COR-L47 (cell line): ENCODE measurements at regions not wholly inside any gene's neighbourhood (a gene's known extent, or its start where the extent isn't known, plus 50 kb on each side); places are given as distances from the start of the nearest gene placed in this dataset.

Experiments
- DNase-seq: peaks from one replicate; lab custom pipeline; 2025; lab: John Stamatoyannopoulos, UW

DNA sequence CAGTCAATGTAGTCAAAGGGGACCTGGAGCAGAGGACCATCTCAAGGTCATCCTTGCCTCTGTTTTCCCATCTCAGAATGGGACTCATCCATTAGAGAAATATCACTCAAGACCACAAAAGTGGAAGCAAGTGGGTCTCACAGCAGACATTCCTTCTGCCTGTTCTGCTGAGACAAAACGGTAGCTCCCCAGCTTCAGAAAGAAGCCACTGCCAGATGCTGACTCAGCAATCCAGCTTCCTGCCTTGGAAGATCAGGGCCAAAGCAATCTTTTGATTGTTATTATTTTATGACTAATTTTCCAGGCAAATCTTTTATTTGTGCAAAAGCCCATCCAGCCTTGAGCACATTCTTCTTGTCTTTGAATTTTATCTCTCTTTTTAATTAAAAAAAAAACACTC, 86.8 kb downstream of the CCT6B start:
- no peak for DNase-seq

DNA sequence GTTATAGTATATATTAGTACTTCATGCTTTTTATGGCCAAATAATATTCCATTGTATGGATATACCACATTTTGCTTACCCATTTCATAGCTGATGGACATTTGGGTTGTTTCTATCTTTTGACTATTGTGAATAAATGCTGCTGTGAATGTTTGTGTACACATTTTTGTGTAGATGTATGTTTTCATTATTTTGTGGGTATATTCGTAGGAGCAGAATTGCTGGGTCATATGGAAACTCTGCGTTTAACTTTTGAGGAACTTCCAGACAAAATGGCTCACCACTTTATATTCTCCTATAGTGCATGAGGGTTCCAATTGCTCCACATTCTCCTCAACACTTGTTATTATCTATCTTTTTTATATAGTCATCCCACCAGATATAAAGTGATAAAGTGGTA, 88.6 kb downstream of the CCT6B start:
- no peak for DNase-seq

DNA sequence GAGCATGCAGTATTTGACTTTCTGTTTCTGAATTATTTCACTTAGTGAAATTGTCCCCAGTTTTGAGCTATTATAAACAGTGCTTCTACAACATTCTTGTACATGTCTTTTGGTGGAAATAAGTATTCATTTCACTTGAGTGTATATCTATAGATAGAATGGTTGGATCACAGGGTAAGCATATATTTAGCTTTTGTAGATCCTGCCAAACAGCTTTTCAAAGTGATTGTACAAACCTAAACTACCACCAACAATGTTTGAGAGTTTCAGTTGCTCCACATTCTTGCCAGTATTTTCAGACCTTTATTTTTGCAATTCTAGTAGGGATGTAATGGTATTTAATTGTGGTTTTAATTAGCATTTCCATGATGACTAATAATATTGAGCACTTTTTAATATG, 91.6 kb downstream of the CCT6B start:
- DNase-seq, result no peak

DNA sequence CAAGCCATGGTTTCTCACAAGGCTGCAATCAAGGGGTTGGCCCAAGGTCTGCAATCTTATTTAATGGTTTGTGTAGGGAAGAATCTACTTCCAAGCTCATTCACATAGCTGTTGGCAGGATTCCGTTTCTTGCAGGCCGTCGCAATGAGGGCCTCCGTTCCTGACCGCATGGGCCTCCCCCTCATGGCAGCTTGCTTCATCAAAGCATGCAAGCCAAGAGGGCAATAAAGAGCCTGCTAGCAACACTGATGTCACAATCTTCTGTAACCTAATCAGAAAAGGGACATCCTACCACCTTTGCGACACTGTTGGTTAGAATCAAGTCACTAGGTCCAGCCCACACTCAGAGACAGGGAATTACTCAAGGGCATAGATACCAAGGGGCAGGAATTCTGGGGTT, 95.5 kb downstream of the CCT6B start:
- DNase-seq, result no peak

DNA sequence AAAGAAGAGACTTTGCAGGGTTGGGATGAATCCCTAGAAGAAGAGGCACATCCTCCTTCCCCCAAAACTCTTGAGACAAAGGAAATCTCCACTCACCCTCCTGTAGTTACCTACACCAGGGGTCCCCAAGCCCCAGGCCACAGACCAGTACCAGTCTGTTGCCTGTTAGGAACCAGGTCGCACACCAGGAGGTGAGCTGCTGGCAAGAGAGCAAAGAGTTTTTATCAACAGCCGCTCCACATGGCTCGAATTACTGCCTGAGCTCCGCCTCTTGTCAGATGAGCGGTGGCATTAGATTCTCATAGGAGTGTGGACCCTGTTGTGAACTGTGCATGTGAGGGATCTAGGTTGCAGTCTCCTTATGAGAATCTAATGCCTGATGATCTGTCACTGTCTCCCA, 98.9 kb downstream of the CCT6B start:
- DNase-seq, result no peak

DNA sequence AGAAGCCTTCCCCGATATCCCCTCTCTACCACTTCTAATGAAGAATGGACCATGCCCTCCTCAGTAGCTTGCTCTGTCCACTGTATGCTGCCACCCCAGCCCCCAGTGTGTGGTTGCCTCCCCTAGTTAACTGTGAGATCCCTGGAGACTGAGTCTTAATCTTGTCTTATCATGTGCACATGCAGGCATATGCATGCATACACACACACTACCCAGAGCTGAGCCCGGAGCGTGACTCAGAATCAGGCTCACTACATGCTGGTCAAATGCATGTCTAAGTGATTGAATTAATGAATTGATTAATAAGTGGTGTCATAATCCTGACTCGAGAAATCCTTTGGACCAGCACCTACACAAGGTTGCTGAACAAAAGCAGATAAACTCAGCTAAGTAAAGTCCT, 99.4 kb downstream of the CCT6B start:
- DNase-seq, result no peak

DNA sequence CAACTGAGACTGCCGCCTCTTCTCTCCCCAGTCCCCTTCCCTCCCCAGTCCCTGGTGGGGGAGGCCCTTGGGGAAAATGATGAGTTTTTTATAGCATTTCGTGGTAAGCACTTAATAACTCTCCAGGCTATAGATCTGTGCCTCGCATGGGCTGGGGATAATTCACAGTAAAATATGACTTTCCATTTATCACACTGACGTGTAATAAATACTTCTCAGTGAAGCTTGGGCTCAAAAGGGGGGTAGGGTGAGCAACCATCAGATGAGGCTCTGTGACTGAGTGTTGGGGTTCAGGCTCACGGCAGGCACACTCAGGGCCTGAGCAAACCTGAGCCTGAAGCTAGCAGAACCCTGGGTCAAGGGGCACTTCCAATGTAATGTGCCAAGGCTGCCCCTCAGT, 101.6 kb downstream of the CCT6B start:
- DNase-seq, result no peak

DNA sequence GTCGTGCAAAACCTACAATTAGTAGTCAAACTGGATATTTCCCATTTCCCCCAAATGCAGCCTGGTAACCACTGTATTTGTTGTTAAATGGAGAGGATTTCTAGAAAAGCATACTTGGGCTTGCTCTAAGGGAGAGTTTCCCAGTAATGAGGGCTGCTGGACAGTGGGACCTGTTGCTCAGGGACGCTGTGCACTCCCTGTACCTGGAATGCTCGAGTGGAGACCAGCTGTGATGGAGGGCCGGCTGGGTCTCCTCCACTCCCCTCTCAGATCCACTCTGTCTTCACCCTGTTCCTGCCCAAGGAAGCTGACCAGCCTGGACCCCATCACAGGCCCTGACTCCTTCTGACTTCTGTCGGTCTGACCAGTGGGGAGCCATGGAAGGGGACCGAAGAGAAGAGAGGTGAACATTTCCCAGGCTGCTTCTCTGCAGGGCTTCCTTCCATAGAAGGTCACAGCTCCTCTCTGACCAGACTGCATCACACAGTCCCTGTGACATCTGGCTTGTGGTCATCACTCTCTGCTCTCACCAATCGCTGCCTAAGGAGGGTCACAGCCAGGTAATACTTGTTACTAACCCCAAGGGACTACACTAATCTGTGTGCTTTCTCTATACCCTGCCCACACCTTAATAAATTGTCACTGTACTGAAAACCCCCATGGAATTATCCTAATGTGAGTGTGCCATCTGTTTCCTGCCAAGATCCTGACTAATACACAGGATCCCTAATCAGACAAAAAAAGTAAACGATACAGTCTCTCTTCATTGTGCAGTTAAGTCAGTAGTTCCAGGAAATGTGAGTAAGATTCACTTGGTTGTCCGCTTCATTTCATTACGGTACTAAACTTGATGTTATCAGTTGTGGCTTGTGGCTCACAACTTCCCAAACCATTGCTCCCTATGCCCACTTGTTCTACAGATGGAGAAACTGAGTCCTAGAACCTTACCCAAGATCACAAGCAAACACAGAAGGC, 102.4 kb downstream of the CCT6B start:
- no peak for DNase-seq

DNA sequence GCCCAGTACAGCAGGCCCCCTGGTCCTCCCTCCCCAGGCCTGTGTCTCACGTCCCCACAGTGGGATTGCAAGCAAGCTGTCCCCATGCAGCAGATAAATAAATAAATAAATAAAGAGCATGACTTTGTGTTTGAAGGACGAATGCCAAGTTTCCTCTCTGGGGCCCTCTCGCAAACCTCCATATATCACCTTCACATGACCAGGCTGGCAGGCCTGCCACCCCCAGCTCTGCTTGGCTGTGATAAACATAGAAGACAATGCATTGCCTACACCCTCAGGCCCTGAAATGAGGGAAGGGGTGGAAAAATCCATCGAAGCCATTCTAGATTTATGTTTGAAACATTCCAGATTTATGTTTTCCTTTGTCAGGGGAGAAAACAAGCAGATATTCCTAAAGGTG, 107.3 kb downstream of the CCT6B start:
- DNase-seq, result no peak

DNA sequence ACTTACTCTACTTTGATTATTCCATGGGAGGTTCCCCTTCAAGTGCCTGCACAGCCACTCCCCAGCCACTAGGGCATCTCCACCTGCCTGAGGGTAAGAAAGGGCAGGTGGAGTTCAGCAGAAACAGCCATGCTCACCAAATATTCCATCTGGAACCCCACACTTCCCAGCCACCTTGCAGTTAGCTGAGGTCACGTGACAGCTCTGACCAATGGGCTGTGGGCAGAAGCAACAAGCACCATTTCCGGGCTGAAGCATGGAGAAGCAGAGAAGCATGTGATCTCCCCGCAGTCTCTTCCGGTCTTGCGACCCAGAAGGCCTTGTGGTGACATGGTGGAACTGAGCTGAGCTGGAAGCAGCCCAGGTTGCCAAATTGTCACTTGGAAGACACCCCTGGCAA, 108.6 kb downstream of the CCT6B start:
- no peak for DNase-seq

DNA sequence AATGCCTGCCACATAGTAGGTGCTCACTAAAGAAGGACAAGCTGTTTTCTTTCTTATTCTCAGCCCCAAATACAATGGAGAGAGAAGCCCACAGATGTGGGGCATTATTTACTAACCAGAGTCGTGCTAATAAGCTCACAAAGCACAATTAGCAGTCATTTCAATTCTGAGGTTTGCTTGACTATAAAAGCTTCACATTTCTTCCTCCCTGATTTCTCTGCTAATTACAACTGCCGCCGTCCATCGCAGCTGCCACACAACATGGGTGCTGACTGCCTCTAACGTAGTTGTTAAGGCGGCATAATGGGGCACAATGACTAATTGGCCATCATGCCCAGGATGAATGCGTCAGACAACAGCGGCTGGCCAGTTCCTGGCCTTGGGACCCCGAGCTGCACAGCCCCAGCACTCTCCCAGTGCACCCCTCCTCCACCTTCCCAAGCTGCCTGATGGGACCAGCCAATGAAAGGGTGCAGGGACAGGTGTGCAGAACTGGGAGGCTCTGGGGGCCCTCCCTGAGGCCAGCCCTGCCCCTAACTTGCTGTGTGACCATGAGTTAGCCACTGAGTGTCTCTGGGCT, 109.2 kb downstream of the CCT6B start:
- DNase-seq, result no peak

DNA sequence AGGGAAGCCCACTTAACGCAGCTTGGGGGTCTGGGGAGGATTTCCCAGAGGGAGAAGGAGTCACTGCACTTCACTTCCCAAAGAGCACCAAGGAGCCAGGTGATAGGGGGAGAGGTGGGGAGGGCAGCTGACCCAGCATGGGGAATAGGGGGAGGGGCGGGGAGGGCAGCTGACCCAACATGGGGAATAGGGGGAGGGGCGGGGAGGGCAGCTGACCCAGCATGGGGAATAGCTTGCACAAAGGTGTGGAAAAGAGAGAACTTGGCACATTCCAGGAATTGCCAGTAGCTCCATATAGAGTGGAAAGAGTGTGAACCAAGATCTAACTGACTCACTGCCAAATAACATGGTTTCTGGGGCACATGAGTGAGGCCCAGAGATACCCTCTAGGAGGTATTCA, 110.3 kb downstream of the CCT6B start:
- DNase-seq, result no peak

DNA sequence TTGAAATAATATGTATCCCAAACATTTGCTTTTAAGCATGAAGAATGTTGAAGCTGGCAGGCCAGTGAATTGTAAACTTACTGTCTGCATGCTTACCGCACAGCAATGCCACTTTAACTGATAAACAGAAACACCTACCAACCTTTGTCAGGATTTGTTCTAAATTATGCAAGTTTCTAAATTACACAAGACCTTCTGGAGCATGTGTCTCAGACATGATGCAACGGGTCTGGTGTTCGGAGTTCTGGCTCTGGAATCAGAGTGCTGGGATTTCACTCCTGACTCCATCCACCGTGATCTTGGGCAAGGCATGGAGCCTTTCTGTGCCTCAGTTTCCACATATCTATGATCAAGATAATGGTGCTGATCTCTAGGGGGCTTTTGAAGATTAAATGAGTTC, 111.2 kb downstream of the CCT6B start:
- DNase-seq, result no peak

DNA sequence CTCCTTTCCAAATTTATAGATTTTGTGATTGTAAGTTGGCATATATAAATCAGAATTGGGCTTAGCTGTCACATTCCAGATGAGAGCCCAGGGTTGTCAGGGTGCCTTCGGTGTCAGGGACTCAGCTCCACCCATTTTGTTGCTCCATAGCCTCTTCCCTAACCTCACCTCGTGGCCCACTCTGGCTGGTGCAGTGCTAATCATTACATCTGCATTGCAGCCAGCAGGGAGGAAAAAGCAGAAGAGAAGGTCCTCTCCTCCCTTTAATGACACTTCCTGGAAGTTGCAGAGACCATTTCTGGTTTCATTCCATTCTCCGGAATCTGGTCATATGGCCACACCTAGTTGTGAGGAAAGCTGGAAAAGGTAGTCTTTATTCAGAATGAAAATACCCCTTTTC, 113.3 kb downstream of the CCT6B start:
- no peak for DNase-seq

DNA sequence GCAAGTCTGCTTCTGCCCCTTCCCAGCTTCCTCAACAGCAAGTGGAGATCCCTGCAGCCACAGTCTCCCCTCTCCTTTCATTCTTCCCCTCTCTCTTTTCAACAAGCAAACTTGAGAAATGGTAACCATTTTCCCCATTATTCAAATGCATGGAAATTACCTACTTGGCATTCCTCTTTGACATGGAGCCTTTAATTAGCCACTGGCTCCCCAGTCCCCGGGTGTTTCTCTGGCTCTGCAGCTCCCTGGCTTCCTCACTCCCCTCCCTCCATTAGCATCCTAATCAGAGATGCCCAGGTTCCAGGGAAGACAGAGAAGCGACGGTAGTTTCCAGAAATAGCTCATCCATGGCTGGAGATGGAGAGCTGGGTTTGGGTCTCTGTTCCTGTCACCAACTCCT, 116.0 kb downstream of the CCT6B start:
- DNase-seq, result no peak

DNA sequence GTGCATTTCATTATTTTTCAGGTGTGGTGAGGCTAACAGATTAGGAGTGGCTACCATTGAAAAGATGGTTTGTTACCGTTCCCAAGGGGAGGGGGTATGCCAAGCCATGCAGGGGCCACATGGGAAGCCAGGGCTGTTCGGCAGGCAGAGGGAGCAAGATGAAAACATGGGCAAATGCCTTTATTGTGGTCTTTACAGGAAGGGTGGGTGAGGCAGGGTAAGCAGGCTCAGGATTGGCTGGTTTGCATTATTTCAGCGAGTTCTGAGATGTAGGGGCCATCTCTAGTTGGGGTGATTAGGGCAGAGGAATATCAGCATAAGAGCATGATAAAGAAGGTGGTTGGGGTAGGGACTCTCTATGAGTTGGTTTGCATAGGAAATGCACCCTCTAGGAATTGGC, 117.6 kb downstream of the CCT6B start:
- DNase-seq, result no peak

DNA sequence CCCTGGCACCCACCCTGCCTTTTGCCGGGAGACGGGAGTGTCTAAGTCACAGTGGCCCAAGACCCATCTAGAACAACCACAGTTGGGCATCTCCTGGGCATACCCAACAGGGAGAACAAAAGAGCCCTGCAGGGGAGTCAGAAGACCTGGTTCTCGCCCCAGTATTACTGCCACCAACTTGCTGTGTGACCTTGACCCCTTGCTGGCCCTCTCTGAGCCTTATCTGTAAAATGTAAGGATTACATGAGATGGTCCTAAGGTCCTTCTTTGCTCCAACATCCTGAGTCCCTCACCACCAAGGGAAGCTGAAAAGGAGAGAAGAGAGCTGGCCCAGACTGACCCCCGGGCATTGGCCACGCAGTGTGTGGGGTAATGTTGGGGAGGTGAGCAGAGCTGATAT, 119.0 kb downstream of the CCT6B start:
- DNase-seq, result no peak

DNA sequence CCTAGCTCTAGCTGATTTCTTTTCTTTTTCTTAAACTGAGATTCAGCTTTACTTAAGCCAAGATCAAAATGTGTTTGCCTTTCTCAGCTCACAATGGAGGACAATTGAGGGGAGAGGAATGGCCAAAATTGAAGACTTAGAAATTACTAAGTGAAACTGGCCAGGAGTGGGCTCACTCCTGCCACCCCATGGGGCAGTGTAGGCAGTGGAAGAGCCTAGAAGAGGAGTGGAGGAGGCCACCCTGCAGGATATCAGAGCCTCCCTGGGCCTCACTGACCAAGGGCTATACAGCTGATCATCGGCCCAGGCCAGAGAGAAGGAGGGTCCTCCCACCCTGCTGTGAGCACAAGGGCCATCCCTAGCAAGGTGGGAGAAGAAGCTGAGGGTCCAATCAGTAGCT, 119.8 kb downstream of the CCT6B start:
- DNase-seq, result no peak

DNA sequence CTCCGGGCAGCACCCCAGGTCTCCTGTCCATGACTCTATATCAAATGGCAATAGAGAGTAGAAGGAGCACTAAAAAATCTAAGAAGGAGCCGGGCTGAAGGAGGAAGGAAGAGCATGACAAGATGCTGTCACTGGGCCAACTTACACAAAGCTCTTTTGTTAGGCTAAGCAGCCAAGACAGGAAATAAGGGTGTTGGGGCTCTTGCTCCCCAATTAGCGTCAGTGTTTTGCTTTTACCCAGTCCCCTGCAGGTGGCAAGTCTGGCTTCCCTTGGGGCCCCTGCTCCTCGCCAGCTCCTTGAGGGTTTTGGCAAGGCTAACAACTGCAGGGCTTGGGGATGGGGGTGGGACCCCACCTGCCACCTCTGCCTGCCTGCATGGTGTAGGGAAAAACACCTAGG, 120.5 kb downstream of the CCT6B start:
- DNase-seq, result no peak

DNA sequence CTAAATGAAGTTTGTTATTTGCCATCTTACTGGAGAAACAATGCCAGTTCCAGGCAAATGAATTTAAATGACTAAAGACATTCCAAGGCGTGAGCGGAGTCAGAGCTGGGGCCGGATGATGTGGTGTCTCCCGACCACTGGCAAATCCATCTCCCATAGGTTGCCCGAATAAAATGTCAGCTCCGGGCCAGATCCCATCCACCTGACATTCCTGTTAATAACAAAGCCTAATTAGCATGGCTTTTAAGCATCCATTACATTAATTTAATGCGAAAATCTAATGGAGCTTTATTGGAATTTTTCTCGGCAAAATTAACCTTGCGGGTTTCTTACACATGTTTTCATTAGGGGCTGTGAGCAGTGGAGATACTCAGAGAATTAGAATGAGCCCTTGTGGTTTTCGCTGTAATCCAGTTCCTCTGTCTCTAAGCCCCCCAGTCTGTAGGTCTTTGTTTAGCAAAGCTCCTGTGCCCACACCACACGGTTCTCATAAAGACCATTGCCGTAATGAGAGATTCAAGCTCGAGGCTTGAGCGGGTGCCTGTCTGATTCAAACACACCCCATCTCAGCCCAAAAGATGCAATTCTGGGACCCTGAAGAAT, 123.3 kb downstream of the CCT6B start:
- DNase-seq, result no peak

DNA sequence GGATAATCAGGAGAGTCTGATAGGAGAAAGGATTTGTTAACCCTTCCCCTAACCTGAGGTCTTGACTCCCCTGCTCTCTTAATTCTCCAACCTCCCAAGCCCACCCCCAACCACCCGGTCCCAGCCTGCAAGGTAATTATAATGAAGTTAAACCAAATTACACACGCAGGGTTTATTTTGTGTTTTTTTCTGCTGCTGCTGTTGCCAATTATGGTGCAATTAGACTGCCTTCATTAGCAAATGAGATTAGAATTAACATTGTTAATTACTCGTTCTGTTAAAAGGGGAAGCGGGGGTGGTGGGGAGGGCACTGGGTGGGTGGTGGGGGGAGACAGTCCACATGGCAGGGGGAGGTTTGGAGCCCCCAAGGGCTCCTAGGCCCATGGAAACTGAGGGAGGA, 128.9 kb downstream of the CCT6B start:
- DNase-seq, result no peak

DNA sequence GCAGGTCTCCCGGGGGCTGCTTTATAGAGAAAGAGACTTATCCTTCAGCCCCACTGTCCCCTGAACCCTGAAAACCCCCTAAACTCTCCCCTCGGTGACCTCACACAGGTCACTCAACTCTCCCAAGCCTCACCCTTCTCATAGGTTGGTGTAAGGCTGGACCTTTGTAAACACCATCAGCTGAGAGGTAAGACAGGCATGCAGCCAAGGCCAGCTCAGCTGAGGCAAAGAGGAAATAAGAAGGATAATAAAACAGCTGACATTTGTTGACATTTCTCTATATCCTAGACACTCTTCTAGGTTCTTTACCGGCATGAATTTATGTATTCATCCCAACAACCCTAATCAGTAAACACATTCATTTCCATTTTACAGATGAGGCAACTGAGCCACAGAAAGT, 134.3 kb downstream of the CCT6B start:
- no peak for DNase-seq

DNA sequence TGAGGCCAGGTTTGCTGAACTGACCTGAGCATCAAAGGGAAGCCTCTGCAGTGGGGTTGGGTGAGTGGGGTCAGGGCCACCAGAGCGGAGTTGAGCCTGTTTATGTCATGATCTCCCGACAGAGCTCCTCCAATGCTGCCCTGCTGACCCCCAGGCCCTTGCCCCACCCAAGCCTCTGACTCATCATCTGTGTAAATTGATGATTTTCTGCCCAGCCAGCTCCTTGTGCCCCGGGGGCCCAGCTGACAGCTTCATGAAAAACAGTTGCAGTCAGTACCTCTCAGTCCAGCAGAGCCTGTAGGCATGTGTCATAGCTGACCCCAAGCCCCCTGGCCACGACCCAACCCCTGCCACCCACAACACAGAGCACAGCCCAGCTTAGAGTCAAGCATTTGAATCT, 134.9 kb downstream of the CCT6B start:
- no peak for DNase-seq
